ENCODE measurements at regions not wholly inside any gene's neighbourhood (a gene's known extent, or its start where the extent isn't known, plus 50 kb on each side); places are given as distances from the start of the nearest gene placed in this dataset.

DNA sequence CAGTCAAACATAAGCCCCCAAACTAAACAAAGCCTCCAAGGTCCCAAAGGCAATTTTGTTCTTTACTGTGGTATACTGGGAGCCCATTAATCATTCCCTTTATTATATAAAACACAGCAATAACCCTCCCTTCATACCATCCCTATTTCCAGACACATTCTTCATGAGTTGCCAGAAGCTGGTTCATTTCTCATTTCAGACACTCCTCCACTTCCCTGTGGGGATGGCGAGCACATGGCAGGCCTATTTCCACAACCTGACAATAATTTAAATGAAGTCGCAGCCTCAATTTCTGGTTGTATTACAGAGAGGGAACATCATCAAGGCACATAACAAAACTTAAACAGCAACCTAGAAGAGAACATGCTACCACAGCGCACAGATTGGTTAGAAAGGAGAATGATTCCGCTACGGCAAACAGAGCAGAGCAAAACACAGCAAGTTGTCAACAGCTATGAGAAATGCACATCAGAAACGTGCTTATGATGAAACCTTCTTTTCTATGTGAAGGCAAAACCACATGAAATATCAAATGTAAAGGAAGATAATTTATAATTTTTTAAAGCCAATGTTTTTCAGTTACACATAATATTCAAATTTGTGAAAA lies 63.3 kb upstream of the ARHGEF3 start:
- DNase-seq (ENCODE audit: low read depth) = no peak

- no peak for DNase-seq (ENCODE audit: low read depth)
Measured at GRCh38 chr3:56864090-56864489, 62.3 kb upstream of the ARHGEF3 start.

DNA sequence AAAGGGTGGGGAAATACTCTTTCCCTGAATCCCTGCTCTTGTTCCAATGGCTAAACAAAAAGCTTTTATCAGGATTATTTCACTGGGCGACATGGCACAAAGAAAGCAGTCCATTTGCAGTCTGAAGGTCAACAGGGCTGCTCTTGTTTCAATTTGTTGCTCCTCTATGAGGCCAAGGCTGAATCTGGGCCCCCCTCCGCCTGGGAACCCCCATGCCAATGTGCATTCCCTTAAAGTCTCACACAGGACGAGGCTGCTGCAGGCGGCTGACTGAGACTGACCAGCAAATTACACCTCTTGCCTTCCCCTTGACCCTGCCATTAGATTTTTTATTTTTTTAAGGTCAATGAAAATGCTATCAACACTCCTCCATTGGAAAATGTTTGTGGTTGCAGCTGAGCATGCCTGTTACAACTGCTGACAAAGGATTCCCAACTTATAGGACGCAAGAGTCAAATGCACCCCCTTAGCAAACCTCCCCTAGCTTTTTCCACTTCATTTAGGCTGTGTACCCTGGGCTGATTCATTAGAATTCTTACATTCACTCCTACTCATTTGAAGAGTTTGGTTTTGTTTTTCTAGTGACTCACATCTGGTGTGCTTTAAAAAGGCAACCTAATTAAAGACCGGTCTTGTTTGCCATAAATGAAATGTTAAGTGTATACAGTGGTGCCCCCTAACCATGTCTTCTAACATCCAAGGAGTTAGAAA lies 60.8 kb upstream of the ARHGEF3 start:
- no peak for DNase-seq (ENCODE audit: low read depth)

DNA sequence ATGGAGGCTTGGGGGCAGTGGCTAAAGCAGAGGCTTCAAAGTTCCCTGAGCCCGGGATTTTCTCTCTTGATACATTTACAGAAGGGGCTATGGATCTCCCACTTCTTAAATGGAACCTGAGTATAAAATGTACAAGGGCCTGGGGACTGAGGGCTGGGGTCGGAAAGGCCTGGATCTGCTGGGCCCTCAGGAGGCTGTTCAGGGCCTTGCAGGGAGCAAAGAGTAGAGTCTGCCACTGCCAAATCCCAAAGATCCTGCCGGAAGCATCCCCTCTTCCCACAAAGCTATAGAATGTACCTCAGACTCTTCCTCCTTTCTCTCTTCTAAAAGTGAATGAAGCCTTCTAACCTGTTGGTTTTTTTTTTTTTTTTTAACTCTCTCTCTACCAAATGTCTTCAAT lies 59.8 kb upstream of the ARHGEF3 start:
- no peak for DNase-seq (ENCODE audit: low read depth)

DNA sequence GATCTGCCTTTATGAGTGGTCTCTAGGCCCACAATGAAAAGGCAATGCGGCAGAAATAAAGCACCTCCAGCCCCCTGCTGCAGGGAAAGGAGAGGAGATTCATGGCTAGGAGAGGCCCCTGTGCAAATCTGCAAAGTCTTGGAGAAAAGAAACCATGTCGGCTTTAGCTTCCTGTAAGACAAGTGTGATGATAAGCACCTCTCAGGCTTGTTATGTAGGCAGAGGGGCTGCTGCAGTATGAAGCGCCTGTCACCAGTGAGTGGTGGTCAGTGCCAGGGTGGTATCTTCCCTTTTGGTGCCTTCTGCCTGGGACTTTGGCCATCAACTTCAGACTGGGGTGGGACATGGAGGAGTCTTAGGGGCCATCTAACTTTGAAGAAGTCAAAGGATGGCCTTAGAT lies 59.2 kb upstream of the ARHGEF3 start:
- no peak for DNase-seq (ENCODE audit: low read depth)

DNA sequence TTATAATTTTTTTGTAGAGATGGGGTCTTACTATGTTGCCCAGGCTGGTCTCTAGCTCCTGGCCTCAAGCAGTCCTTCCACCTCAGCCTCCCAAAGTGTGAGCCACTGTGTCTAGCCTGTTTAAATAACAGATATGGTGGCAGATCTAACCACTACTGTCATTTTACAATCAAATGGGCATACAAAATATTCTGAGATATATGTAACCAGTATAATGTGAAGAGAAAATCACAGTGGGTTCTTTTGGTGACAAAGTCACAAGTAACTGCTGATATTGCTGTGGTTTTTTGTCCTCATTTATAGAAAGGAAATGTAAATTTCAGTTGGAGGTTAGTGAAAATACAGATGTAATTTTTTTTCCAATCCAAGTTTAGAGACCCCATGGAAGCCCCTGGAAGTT lies 58.6 kb upstream of the ARHGEF3 start:
- DNase-seq (ENCODE audit: low read depth) = no peak

GRCh38 chr3:56858331-56858730 lies 56.6 kb upstream of the ARHGEF3 start:
- DNase-seq (ENCODE audit: low read depth) = no peak

- DNase-seq (ENCODE audit: low read depth) = no peak
Measured at GRCh38 chr3:56857178-56857577, 55.4 kb upstream of the ARHGEF3 start.

GRCh38 chr3:56856752-56857151 lies 55.0 kb upstream of the ARHGEF3 start:
- DNase-seq (ENCODE audit: low read depth) = no peak

GRCh38 chr3:56855856-56856512 lies 54.2 kb upstream of the ARHGEF3 start:
- no peak for DNase-seq (ENCODE audit: low read depth)

DNA sequence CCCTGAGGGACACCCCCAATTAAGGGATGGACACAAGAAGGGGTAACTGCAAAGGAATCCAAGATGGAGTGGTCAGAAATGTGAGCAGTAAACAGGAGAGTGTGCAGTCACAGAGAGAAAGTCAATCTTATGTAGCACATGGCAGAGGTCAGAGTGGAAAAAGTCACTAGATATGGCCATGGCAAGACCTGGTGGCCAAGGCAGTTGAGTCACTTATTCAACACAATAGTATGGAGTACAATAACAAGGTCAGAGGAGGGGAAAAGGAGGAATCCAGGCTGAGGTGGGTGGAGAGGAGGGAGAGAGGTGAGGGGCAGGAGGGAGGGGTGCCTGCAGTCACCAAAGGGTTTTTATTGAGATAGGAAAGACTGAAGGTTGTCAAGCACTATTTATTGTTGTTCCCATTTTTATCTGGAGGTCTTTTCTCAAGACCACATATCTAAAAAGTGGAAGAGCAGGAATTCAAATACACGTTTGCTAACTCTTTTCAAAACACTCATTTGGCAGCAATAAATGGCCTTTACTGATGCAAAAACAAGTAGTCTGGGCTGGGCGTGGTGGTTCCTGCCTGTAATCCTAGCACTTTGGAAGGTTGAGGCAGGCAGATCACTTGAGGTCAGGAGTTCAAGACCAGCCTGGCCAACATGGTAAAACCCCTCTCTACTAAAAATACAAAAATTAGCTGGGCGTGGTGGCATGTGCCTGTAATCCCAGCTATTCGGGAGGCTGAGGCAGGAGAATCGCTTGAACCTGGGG lies 53.3 kb upstream of the ARHGEF3 start:
- DNase-seq (ENCODE audit: low read depth) = no peak

GRCh38 chr3:56851966-56852884 lies 50.5 kb upstream of the ARHGEF3 start:
- no peak for DNase-seq (ENCODE audit: low read depth)

All from stimulated activated CD8-positive, alpha-beta memory T cell treated with anti-CD3 and anti-CD28 coated beads, Interleukin-15, amount 100 ng/mL, for 1 hour (primary cell).